Activated CD8-positive, alpha-beta memory T cell treated with anti-CD3 and anti-CD28 coated beads for 36 hours (primary cell): ENCODE measurements at regions not wholly inside any gene's neighbourhood (a gene's known extent, or its start where the extent isn't known, plus 50 kb on each side); places are given as distances from the start of the nearest gene placed in this dataset.

Experiments used
- CTCF ChIA-PET: fragments of 350-600 bp; sonication (Branson Sonifier 250); formaldehyde crosslinking; loops from one replicate; lab custom pipeline; 2021; ENCODE audit warnings: antibody characterized with exemption; lab: Charles Lee
- POLR2A ChIA-PET: fragments of 350-600 bp; sonication (Branson Sonifier 250); formaldehyde crosslinking; loops from one replicate; lab custom pipeline; 2021; ENCODE audit warnings: antibody characterized with exemption; lab: Charles Lee

DNA sequence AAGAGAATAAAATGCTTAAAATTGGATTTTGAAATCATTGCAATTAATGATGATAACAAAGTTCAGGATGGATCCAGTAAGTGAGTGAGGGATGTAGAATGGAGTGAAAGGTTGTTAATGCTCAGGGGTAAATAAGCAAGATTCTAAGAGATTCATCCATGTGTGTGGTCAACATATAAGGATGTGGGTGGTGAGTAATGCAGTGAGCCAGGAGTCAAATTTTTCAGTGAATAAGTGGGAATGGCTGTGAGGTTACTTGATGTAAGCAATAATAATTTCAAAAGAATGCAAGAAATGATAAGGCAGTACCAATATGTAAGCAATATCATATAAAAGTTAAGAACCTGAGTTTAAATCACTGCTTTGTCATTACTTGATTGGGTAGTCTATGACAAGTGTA is 207.5 kb upstream of the ADGRB3 start:
- CTCF ChIA-PET: no interaction called here
- POLR2A ChIA-PET: no interaction called here

GRCh38 chr6:68410021-68410420 is 225.1 kb upstream of the ADGRB3 start:
- ChIA-PET CTCF (no interaction called here), POLR2A (no interaction called here)

GRCh38 chr6:68400396-68400795 is 234.7 kb upstream of the ADGRB3 start:
- CTCF ChIA-PET: no interaction called here

GRCh38 chr6:68391953-68392352 is 243.1 kb upstream of the ADGRB3 start:
- CTCF ChIA-PET: no interaction called here
- POLR2A ChIA-PET: no interaction called here

More at GRCh38 chr6:68400396-68400795, 234.7 kb upstream of the ADGRB3 start:
- POLR2A ChIA-PET: no interaction called here

- ChIA-PET POLR2A (no interaction called here), CTCF (no interaction called here)
Measured at GRCh38 chr6:68372991-68373390, 262.1 kb upstream of the ADGRB3 start.

DNA sequence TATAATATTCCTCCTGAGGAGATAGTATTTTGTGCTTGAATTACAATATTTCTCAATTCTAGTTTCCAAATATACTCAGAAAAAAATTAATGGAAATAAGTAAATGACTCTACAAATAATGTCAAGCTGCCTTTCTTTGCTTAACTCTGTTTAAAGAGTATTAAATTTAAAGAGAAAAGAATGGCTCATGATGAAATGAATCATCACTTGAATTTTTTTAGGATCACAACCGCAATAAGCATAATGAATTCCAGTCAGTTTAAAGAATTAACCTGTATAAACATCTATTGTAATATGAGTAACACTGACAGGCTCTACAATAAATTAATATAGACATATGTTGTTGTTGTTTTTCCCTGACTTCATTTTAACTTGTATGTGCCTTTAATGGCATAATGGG is 266.2 kb upstream of the ADGRB3 start:
- POLR2A ChIA-PET: no interaction called here
- CTCF ChIA-PET: no interaction called here

DNA sequence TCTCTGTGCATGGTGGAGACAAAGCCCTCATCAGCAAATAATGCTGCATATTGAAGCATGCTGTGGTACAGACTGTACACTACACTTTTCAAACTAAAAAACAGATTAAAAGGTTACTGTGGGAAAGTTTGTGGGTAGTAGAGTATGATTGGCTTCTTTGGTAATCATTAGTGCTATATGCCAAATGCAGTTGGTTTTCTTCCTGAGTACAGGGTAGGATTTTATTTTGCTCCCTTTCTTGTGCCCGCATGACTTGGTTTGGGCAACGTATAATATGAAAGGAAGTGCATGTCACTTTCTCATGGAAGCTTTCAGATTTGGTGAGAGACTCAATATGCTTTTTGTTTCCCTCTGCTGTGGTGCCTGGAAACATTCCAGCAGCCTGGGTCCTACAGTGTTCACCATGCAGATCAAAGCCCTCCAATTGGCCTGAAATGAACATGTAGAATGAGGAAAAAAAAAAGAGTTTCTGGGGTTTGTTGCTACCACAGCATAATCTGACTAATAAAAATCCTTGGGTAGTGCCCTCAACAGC is 270.7 kb upstream of the ADGRB3 start:
- ChIA-PET POLR2A (no interaction called here), CTCF (no interaction called here)

- ChIA-PET POLR2A (no interaction called here), CTCF (no interaction called here)
Measured at GRCh38 chr6:68343901-68344300, 291.2 kb upstream of the ADGRB3 start.

- CTCF ChIA-PET: no interaction called here
- POLR2A ChIA-PET: no interaction called here
Measured at GRCh38 chr6:68342286-68342685, 292.8 kb upstream of the ADGRB3 start.

DNA sequence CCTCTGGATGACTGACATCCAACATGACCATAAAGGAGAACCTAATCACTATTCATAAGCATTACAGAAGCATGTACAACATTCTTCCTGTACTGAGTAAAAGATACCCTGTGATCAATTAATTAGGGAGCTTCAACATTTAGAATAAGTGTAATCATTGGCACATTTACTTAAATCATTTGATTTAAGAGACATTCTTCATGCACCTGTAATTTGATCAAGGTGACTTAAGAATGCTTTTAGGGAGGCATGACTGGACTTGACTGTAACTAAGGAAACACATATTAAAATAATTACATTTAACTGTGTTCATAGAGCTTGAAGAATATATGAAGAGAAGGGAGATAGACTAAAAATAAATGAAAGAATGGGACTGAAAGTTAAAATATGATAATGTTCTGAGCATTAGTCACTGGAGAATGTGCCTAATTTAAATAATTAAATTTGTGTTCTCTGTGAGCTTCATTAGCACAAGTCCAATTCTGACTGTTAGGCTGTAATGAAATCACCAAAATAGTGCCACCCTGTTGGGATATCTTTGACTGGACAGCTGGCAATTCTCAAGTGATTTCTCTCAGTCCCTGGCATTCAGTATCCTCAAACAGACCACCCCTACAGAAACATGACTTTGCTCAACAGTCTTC is 295.5 kb upstream of the ADGRB3 start:
- POLR2A ChIA-PET: no interaction called here

DNA sequence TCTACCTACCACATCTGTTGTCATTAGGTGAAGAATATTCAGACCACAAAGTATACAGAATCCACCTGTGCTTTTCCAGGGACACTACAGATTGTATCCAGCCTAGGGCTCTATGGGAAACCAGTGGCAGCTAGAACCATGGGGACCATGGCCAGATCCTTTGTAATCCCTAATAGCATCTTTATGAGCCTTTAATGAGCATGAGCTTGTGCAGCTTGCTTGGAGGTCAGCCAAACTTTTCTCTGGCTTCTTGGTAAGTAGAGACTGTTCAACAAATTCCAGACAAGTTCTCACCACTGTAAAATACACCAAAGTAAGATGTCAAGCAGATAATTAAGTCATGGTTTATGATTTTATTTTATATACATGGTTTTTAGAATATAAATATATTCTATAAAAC is 301.6 kb upstream of the ADGRB3 start:
- POLR2A ChIA-PET: no interaction called here
- CTCF ChIA-PET: no interaction called here

More for the DNA sequence above, 295.5 kb upstream of the ADGRB3 start:
- CTCF ChIA-PET: no interaction called here

- CTCF ChIA-PET: no interaction called here
- POLR2A ChIA-PET: no interaction called here
Measured at GRCh38 chr6:68328156-68328555, 306.9 kb upstream of the ADGRB3 start.

- ChIA-PET CTCF (no interaction called here), POLR2A (no interaction called here)
Measured at GRCh38 chr6:68326762-68327161, 308.3 kb upstream of the ADGRB3 start.

DNA sequence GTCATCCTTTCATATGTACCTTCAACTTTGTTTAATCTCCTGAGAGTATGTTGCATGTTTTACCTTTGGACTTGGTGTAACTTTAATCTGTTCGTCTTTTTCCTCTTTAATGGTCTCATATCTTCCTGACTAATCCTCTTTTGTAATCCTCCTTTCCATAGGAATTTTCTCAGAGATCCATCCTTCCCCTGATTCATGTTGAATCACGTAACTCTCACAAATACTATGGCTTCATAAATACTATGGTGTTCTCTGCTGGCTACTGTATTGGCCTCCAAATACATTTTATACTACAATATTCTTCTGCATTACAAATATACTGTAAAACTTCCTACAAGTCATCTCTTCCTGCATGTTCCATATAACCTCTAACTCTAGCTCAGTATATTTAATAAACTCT is 317.7 kb upstream of the ADGRB3 start:
- POLR2A ChIA-PET: no interaction called here
- CTCF ChIA-PET: no interaction called here

DNA sequence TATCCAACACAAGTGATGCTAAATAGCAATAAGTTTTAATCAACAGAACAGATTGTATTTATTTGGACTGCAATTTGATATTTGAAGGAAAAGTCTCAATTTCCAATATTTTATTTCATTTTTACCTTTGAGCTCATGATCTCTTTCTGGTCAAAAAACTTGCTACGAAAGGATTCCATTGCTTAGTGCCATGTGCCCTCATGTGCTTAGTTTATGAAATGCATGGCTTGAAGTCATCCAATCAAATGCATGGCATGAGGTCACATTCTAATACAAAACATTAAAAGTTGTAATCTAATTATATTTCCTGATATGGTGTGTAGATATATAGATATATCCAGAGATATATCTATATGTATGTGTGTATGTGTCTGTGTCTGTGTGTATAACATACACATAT is 321.2 kb upstream of the ADGRB3 start:
- POLR2A ChIA-PET: no interaction called here
- CTCF ChIA-PET: no interaction called here

GRCh38 chr6:68307301-68307700 is 327.8 kb upstream of the ADGRB3 start:
- ChIA-PET CTCF (no interaction called here), POLR2A (no interaction called here)

GRCh38 chr6:68296126-68296525 is 339.0 kb upstream of the ADGRB3 start:
- CTCF ChIA-PET: no interaction called here
- POLR2A ChIA-PET: no interaction called here

GRCh38 chr6:68282646-68283045 is 352.4 kb upstream of the ADGRB3 start:
- POLR2A ChIA-PET: no interaction called here
- CTCF ChIA-PET: no interaction called here

- CTCF ChIA-PET: no interaction called here
- POLR2A ChIA-PET: no interaction called here
Measured at GRCh38 chr6:68279793-68280557, 355.1 kb upstream of the ADGRB3 start.

GRCh38 chr6:68273297-68273696 is 361.8 kb upstream of the ADGRB3 start:
- CTCF ChIA-PET: no interaction called here
- POLR2A ChIA-PET: no interaction called here

GRCh38 chr6:68256391-68256790 is 378.7 kb upstream of the ADGRB3 start:
- ChIA-PET CTCF (no interaction called here), POLR2A (no interaction called here)
